HG02870 (cell line): ENCODE measurements at regions not wholly inside any gene's neighbourhood (a gene's known extent, or its start where the extent isn't known, plus 50 kb on each side); places are given as distances from the start of the nearest gene placed in this dataset.

Experiments
- ATAC-seq: cut with Tn5 transposase; IDR thresholded peaks from one replicate; pipeline ENCODE4 v1.9.1; 2021; ENCODE audit warnings: mild to moderate bottlenecking, moderate library complexity; ENCODE audit not compliant: unreplicated experiment

DNA sequence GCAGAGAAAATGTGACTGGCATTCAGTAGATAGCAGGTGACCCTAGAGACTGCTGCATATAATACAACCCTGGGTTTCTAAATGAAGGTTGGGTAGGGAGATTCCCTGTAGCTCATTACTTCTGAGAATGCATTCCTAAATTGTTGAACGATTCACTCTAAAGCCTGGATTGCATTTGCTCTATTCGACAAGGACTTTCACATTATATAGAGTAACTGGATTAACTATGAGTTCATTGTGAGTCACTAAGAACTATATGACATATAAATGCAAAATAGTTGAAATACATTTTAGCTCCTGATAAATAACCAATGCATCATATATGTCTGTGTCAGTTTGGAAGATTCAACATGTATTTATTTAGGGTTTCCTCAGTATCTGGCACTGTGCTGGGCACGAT, 294.7 kb upstream of the CCDC54 start:
- no peak for ATAC-seq

DNA sequence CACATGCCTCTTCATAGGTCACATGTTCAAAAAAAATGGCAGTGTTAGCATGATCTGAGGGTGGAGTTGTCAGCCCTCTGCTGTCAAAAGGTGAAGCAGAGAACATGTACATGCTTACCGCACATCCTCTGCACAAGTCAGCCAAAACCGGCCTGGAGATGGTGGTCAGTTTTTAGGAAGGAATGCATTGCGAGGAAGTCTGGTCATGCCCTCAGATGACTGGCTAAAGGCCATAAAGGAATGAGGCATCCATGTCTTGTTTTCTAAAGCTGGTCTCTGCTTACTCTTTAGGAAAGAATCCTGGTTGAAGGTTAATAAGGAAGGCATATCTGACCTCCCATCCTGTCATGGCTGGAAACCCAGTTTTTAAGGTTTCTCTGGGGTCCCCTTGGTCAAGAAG, 292.0 kb upstream of the CCDC54 start:
- ATAC-seq, result no peak

DNA sequence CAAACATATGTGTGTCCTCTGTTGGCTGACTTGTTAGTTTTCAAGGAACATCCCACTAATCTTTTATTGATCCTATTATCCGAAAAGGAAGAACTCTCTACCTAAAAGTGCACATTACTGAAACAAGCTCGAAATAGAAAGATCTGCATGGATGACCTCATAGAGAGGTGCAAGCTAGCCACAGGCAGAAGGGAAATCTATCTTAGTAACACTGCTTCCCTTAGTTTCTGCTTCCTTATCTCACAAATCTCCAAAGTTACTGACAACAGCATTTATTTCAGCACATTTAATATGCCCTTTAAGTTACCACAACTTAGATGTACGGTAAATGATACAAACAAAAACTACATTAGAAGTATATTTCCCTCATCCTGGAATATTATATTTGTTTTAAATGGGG, 285.1 kb upstream of the CCDC54 start:
- no peak for ATAC-seq

GRCh38 chr3:107098864-107099263, 278.4 kb upstream of the CCDC54 start:
- no peak for ATAC-seq

DNA sequence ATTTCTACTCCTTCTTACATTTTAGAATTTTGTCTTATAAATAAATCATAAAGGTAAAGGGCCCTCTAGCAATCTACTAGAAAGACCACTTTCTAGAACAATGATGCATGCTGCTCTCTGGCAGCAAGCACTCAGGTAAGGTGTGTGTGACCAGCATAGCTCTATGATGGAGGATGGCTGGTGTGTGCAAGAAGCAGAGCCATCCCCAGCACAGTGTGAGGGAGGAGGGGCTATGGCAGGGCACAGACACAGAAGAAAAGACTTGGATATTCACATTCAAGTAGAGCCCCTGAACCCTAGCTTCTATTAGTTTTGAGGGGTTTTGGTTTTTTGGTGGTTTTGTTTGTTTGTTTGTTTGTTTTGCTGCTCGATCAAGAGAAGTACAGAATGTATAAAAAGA, 277.1 kb upstream of the CCDC54 start:
- ATAC-seq, result no peak

DNA sequence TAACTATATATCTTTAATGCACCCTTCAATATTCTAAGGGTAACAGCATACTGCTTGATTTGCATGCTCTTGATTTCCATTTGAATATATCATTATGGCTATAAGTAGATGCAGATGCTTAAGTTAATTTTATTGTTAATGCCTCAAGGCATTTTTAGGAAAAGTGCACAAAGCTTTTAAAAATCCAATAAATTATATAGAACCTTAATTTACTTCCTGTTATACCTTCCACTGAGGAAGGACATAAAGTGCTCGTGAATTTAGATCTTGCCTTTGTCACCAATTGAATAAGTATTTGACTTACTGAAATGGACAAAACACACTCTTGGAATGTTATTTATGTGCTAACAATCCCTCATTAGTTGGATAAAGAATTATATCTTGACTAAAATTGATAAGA, 276.7 kb upstream of the CCDC54 start:
- ATAC-seq, result no peak

- no peak for ATAC-seq
These were observed 273.5 kb upstream of the CCDC54 start for GRCh38 chr3:107103786-107104185.

GRCh38 chr3:107106316-107106715, 270.9 kb upstream of the CCDC54 start:
- ATAC-seq, result no peak

DNA sequence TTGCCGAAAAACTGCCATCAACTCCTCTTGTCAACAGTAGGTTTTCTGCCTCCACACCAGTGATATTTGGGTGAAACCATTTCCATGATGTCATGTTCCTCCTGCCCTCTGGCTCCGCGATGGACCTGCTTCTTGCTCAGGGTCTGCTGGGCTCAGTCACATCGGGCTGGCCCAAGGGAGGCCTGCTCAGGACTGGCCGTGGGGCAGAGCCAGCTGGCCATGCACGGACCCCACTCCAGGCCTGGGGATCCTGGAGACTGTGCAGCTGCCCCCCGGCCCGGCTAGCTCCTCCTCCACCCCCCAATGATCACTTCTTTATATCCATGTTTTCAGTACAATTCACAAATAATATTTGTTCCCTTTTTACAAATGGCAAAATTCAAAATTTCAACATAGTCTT, 270.3 kb upstream of the CCDC54 start:
- no peak for ATAC-seq

DNA sequence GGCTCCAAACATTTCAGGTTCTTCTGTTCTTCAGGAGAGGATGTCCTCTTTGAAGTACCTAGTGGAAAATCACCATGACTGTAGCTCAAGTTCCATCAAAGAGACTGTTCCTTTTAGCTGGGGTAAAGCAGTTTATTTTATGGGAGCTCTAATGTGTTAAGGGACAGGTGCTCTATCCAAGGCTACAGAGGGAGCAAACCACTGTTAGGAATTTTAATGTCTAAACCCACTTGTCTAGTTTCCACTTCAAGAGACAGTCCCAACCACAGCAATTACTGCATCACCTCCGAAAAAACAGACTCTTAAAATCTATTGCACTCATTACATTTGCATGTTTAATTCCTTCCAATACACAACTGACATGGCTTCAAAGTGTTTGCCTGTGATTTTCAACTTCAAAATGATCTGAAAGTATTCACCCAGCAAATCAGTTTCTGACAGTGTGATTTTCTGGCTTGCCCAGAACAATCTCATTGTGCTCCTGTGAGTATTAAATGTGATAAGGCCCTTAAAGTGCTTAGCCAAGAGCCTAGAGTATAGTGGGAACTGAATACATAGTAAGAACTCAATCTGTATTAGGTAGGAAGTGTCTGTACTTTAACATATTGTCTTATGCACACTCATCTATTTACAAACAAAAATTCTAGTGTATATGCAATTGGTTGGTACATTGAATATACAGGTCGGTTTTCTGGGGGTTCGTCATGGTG, 266.5 kb upstream of the CCDC54 start:
- no peak for ATAC-seq

GRCh38 chr3:107111872-107112271, 265.4 kb upstream of the CCDC54 start:
- ATAC-seq, result no peak

DNA sequence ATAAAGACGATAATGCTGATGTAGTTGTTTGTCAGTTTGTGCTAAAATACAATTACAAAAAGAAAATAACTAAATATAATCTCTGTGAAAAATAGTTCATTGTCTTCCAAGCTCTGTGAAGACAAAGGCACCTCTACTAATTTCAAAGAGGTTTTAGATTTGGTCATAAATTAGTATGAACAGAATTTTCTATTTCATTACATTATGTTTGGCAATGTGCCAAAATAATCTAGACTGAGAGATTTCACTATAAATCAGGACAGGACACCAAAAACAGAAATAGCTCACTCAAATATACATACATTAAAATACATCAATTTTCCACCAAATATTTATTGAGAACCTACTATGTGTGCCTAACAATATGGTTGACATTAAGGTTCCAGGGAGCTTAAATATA, 264.9 kb upstream of the CCDC54 start:
- ATAC-seq, result no peak

DNA sequence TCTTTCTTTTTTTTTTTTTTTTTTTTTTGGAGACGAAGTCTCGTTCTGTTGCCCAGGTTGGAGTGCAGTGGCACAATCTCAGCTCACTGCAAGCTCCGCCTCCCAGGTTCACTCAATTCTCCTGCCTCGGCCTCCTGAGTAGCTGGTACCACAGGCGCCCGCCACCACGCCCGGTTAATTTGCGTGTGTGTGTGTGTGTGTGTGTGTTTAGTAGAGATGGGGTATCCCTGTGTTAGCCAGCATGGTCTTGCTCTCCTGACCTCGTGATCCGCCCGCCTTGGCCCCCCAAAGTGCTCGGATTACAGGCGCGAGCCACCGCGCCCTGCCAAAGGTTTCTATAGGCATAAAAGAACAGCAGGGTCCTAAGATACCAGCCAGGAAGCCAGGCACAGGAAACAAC, 261.0 kb upstream of the CCDC54 start:
- ATAC-seq, result no peak

DNA sequence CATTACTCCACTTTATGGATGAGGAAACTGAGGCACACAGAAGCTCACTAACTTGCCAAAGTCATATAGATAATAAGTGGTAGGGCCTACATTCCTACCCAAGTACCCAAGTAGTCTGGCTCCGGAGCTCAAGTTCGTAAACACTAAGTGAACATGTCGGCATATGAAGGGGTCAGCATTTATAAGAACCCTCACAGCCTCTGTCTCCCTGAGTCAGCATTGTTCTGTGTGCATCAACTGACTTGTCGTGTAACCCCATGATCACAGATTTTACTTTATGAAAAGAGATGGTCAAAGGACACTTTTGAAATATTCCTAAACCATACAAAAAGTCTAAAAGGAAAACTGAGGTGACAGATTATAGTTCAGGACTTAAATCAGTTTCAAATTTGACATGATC, 260.1 kb upstream of the CCDC54 start:
- no peak for ATAC-seq

DNA sequence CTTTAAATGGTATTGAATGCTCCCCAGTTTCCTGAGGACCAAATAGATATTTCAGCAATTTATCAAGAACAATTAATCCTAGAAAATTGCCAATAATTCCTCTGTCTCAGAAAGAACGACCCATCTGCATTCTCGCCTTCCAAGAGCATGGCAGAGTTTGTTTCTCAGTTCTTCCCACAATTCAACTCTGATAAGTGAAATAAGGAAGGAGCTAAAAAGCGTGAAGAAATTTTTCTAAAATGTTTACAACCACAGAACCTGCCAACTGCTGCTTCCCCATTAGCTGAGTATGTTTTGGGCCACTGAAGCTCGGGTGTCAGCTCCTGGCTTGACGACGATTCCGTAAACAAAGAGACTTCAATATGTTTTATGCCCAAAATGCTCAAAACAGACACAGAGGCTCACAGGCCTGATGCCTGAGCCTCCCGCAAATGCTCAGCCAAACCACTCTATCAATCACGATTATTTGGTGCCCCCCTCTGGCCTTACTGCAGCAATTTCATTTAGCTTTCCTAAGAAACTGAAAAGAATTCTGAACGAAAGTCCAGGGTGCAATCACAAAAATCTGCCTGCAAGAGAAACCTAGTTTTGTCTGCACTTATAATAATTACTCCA, 259.2 kb upstream of the CCDC54 start:
- no peak for ATAC-seq

- ATAC-seq, result no peak
These were observed 252.4 kb upstream of the CCDC54 start for GRCh38 chr3:107124885-107125284.

DNA sequence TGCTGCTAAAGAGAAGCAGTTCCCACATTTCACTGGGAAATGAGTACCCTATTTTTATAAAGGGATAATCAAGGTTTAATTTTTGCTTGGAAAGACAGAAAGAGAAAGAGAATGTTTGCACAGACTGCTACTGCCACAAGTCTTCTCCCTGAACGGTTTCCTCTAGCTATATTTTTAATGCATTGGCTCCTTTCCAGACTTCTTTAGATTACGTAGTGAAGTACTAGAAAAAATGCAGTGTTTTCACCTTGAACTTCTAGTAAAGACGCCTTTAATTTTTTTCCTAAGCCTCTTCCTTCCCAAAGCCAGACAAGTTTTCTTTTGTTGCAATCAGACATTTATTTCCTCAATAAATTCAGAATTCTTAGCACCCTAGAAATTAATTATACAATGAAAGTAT, 248.3 kb upstream of the CCDC54 start:
- no peak for ATAC-seq

DNA sequence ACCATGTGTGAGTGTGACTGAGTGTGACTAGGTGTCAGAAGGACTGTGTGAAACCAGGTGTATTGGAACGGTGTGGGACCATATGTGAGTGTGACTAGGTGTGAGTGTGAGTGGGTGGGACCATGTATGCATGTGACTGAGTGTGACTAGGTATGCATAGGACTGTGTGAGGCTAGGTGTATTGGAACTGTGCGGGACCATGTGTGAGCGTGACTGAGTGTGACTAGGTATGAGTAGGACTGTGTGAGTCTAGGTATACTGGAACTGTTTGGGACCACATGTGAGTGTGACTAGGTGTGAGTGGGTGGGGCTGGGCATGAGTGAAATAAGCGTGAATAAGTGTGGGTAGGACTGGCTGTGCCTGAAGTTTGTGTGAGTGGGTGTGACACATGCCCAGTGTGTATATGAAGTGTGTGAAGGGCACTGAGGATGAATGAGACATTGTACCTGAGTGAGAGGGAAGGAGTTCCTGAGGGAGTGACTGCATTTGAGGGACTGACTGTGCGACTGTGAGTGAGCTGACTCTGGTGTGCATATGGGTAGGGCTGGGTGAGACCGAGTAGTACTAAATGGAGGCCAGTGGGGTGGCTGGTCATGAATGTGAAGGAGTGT, 247.0 kb upstream of the CCDC54 start:
- no peak for ATAC-seq

DNA sequence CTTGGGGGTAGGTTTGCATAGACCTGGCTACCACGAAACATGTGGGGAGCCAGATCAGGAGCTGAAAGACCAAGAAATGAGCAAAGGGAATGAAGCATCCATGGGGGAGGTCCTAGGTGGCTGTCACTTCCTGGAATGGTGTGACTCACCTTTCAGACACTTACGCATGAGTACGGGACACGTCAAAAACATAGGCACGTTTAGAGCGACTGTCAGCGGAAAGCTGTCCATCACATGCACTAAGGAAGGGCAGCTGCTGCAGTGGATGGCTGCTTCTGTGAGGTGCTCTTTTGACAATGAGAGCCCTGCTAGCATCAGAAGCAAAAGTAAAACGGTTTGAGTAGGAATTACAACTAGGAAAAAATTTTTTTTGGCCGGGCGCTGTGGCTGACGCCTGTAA, 244.6 kb upstream of the CCDC54 start:
- ATAC-seq, result no peak

- no peak for ATAC-seq
These were observed 243.3 kb upstream of the CCDC54 start for GRCh38 chr3:107133891-107134290.

DNA sequence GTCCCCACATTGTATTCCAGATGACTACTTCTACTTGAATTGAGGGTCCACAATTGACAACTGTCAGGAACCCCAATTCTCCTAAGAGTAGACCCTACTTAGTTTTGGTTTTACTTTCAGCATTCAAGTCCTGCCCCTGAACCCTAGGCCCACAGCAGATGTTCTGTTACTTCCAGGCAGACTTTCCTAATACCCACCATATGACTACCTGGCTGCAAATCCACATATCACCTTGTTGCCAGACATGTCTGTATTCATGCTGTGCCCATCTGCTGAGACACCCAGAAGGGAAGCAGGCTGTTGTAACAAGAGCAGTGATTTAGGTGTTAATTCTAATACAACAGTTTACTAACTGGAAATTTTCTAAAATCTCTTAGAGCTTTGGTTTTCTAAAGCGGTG, 235.1 kb upstream of the CCDC54 start:
- ATAC-seq, result no peak

GRCh38 chr3:107142786-107143575, 234.3 kb upstream of the CCDC54 start:
- ATAC-seq, result no peak
